NT2/D1 (cell line): ENCODE measurements at regions not wholly inside any gene's neighbourhood (a gene's known extent, or its start where the extent isn't known, plus 50 kb on each side); places are given as distances from the start of the nearest gene placed in this dataset.

Experiments
- DNase-seq: peaks from one replicate; pipeline ENCODE4 v3.0.0-alpha.2; 2011; ENCODE audit warnings: low read depth, low spot score
- H3K27me3 ChIP-seq: 2 replicates; pipeline ENCODE4 v1.6.0; 2011; ENCODE audit warnings: mild to moderate bottlenecking; ENCODE audit not compliant: insufficient read length, insufficient read depth
- H3K36me3 ChIP-seq: 2 replicates; pipeline ENCODE4 v1.6.1; 2011; ENCODE audit warnings: mild to moderate bottlenecking, low read length, mixed read lengths; ENCODE audit not compliant: insufficient read depth, insufficient read length
- H3K4me1 ChIP-seq: 2 replicates; pipeline ENCODE4 v1.5.1; 2011; ENCODE audit not compliant: insufficient read depth, insufficient read length
- H3K4me3 ChIP-seq: 2 replicates; pipeline ENCODE4 v1.5.1; 2011; ENCODE audit warnings: low read depth; ENCODE audit not compliant: insufficient read length
- H3K9ac ChIP-seq: 2 replicates; pipeline ENCODE4 v1.6.0; 2011; ENCODE audit warnings: low read depth; ENCODE audit not compliant: insufficient read length
- H3K9me3 ChIP-seq: 2 replicates; pipeline ENCODE4 v1.5.1; 2011; ENCODE audit warnings: mild to moderate bottlenecking, low read length; ENCODE audit not compliant: insufficient read depth
- SUZ12 ChIP-seq: IDR thresholded peaks from 2 replicates; pipeline ENCODE4 v1.6.1; 2011; ENCODE audit not compliant: insufficient read length, insufficient read depth; ENCODE audit errors: extremely low read depth
- YY1 ChIP-seq: IDR thresholded peaks from 2 replicates; pipeline ENCODE4 v1.6.1; 2011; ENCODE audit not compliant: insufficient read length, insufficient read depth
- ZNF274 ChIP-seq: IDR thresholded peaks from 2 replicates; pipeline ENCODE4 v1.6.1; 2011; ENCODE audit warnings: mild to moderate bottlenecking, low read depth, low read length

DNA sequence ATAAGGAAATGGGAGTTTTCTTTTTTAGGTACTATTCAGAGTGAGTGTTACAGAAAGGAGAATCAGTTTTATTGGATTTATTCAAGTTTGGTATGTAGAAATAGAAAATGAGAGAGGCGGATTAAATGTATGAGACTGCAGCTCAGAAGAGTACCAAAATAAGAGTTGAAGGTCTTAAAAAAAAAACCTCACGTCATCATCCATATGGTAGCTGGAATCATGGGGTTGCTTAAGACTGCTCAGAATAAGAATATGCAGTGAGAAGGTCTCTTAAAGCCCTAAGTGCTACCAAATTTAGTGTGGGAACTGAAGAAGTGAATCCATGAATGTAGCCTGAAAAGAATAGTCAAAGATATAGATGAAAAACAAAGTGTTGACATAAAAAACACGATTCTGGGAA, 825.5 kb upstream of the SEL1L start:
- H3K9ac ChIP-seq: no peak overlapping the region
- H3K4me1 ChIP-seq: no peaks in the 10 kb centered on the region
- H3K4me3 ChIP-seq: no peak overlapping the region
- H3K27me3 ChIP-seq: no peaks in the 10 kb centered on the region
- H3K36me3 ChIP-seq: no peaks in the 10 kb centered on the region
- DNase-seq: no peak
- no peaks in the 10 kb centered on the region for H3K9me3 ChIP-seq
- TF ChIP-seq ZNF274 (no peak), SUZ12 (no peak), YY1 (no peak)

DNA sequence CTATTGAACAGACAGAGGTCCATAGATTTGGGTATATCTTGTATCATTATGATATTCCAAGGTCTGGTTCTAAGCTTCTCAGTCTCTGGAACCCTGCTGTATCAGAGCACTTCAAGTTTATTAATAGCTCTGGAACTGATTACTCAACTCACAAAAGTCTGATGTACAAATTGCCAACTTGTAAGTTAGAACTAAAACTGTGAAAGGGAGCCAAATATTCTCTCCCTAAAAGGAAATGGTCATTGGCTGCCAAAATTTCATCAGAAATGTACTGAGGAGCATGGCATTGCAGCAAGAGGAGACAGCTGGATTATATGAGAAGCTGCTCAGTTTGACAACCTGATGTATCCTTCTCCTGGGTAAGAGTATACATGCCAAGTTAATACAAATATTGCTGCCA, 828.8 kb upstream of the SEL1L start:
- H3K4me3 ChIP-seq: no peak overlapping the region
- no peaks in the 10 kb centered on the region for H3K9me3 ChIP-seq
- no peaks in the 10 kb centered on the region for H3K27me3 ChIP-seq
- no peaks in the 10 kb centered on the region for H3K36me3 ChIP-seq
- no peaks in the 10 kb centered on the region for H3K4me1 ChIP-seq
- DNase-seq: no peak
- no peak overlapping the region for H3K9ac ChIP-seq
- TF ChIP-seq ZNF274 (no peak), SUZ12 (no peak), YY1 (no peak)

- Histone ChIP-seq H3K9me3 (no peaks in the 10 kb centered on the region), H3K4me3 (no peak overlapping the region), H3K9ac (no peak overlapping the region), H3K36me3 (no peaks in the 10 kb centered on the region), H3K27me3 (no peaks in the 10 kb centered on the region), H3K4me1 (no peaks in the 10 kb centered on the region)
- TF ChIP-seq YY1 (no peak), SUZ12 (no peak), ZNF274 (no peak)
- DNase-seq: no peak
These were observed 831.8 kb upstream of the SEL1L start for GRCh38 chr14:82365471-82365870.

GRCh38 chr14:82366803-82367202, 833.1 kb upstream of the SEL1L start:
- Histone ChIP-seq H3K4me1 (no peaks in the 10 kb centered on the region), H3K4me3 (no peak overlapping the region), H3K27me3 (no peaks in the 10 kb centered on the region), H3K9me3 (no peaks in the 10 kb centered on the region), H3K9ac (no peak overlapping the region), H3K36me3 (no peaks in the 10 kb centered on the region)
- no peak for TF ChIP-seq SUZ12
- TF ChIP-seq YY1: no peak
- TF ChIP-seq ZNF274: no peak
- no peak for DNase-seq

GRCh38 chr14:82379291-82379690, 845.6 kb upstream of the SEL1L start:
- no peak for DNase-seq
- Histone ChIP-seq H3K36me3 (no peaks in the 10 kb centered on the region), H3K27me3 (no peaks in the 10 kb centered on the region), H3K4me3 (no peak overlapping the region), H3K9ac (no peak overlapping the region), H3K4me1 (no peaks in the 10 kb centered on the region), H3K9me3 (no peaks in the 10 kb centered on the region)
- TF ChIP-seq ZNF274: no peak
- no peak for TF ChIP-seq YY1
- no peak for TF ChIP-seq SUZ12

DNA sequence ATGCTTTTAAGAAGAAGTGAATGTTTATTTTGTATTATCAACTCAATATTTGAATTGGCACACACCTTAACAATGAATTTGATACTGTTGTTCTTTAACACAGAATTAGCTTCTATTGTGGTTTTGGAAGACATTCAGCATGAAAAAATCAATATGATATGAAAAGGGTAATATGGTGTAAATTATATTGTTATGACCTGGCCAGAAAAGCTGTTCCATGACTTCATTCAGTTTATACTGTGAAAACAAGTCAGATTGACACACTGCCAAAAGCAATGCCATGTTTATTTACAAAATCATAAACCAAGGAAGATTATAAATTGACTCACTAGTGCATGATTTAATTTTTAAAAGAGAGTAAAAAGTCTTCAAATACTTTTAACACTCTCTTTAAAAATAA, 851.4 kb upstream of the SEL1L start:
- DNase-seq: no peak
- Histone ChIP-seq H3K36me3 (no peaks in the 10 kb centered on the region), H3K9me3 (no peaks in the 10 kb centered on the region), H3K4me3 (no peak overlapping the region), H3K9ac (no peak overlapping the region), H3K27me3 (no peaks in the 10 kb centered on the region), H3K4me1 (no peaks in the 10 kb centered on the region)
- TF ChIP-seq YY1 (no peak), ZNF274 (no peak), SUZ12 (no peak)

GRCh38 chr14:82387699-82388098, 854.0 kb upstream of the SEL1L start:
- Histone ChIP-seq H3K4me1 (no peaks in the 10 kb centered on the region), H3K9me3 (no peaks in the 10 kb centered on the region), H3K4me3 (no peak overlapping the region), H3K27me3 (no peaks in the 10 kb centered on the region), H3K9ac (no peak overlapping the region), H3K36me3 (no peaks in the 10 kb centered on the region)
- DNase-seq: no peak
- no peak for TF ChIP-seq ZNF274
- no peak for TF ChIP-seq SUZ12
- no peak for TF ChIP-seq YY1

GRCh38 chr14:82388488-82388887, 854.8 kb upstream of the SEL1L start:
- H3K36me3 ChIP-seq: no peaks in the 10 kb centered on the region
- DNase-seq: no peak
- no peaks in the 10 kb centered on the region for H3K27me3 ChIP-seq
- no peaks in the 10 kb centered on the region for H3K9me3 ChIP-seq
- TF ChIP-seq ZNF274 (no peak), SUZ12 (no peak), YY1 (no peak)
- H3K4me3 ChIP-seq: no peak overlapping the region
- H3K9ac ChIP-seq: no peak overlapping the region
- H3K4me1 ChIP-seq: no peaks in the 10 kb centered on the region
